SK-N-SH treated with all-trans-retinoic acid at 6 μM for 48 hours (cell line): ENCODE measurements at regions not wholly inside any gene's neighbourhood (a gene's known extent, or its start where the extent isn't known, plus 50 kb on each side); places are given as distances from the start of the nearest gene placed in this dataset.

Experiments
- ATAC-seq: fragments of 200-7000 bp; cut with Tn5 transposase; 3 replicates; pipeline ENCODE4 v1.9.1; 2020; ENCODE audit warnings: mild to moderate bottlenecking, moderate library complexity
- ARNTL ChIP-seq: fragments of 450-650 bp; formaldehyde crosslinking; IDR thresholded peaks from 2 replicates; pipeline ENCODE4 v1.5.0; 2020; ENCODE audit warnings: low read depth, mild to moderate bottlenecking, moderate library complexity, borderline replicate concordance
- BACH2 ChIP-seq: fragments of 250-450 bp; sonication (Bioruptor Pico); IDR thresholded peaks from 2 replicates; pipeline ENCODE4 v1.9.0; 2021; ENCODE audit warnings: mild to moderate bottlenecking, borderline replicate concordance
- CSDC2 ChIP-seq: fragments of 250-450 bp; sonication (Bioruptor Pico); IDR thresholded peaks from 2 replicates; pipeline ENCODE4 v1.5.0; 2020; ENCODE audit warnings: mild to moderate bottlenecking, moderate library complexity
- ESRRG ChIP-seq: fragments of 250-450 bp; sonication (Bioruptor Pico); IDR thresholded peaks from 2 replicates; pipeline ENCODE4 v1.6.1; 2021; ENCODE audit warnings: mild to moderate bottlenecking
- GLIS3 ChIP-seq: fragments of 250-450 bp; sonication (Bioruptor Pico); IDR thresholded peaks from 2 replicates; pipeline ENCODE4 v1.5.0; 2020; ENCODE audit warnings: mild to moderate bottlenecking, moderate library complexity
- ISL1 ChIP-seq: fragments of 250-450 bp; sonication (Bioruptor Pico); IDR thresholded peaks from 2 replicates; pipeline ENCODE4 v2.1.2; 2022; ENCODE audit warnings: mild to moderate bottlenecking, moderate library complexity
- OSR1 ChIP-seq: fragments of 250-450 bp; sonication (Bioruptor Pico); IDR thresholded peaks from 2 replicates; pipeline ENCODE4 v1.8.0; 2022; ENCODE audit warnings: moderate library complexity, mild to moderate bottlenecking, inconsistent platforms
- PPARA ChIP-seq: fragments of 250-450 bp; sonication (Bioruptor Pico); IDR thresholded peaks from 2 replicates; pipeline ENCODE4 v1.5.0; 2020; ENCODE audit warnings: mild to moderate bottlenecking, borderline replicate concordance
- RARB ChIP-seq: fragments of 250-450 bp; sonication (Bioruptor Pico); IDR thresholded peaks from 2 replicates; pipeline ENCODE4 v1.8.0; 2021; ENCODE audit warnings: mild to moderate bottlenecking, moderate library complexity
- SNAI2 ChIP-seq: fragments of 250-450 bp; sonication (Bioruptor Pico); IDR thresholded peaks from 2 replicates; pipeline ENCODE4 v1.5.0; 2020; ENCODE audit warnings: mild to moderate bottlenecking, moderate library complexity
- TOX ChIP-seq: fragments of 250-450 bp; sonication (Bioruptor Pico); IDR thresholded peaks from 2 replicates; pipeline ENCODE4 v1.8.0; 2021; ENCODE audit warnings: mild to moderate bottlenecking, moderate library complexity, borderline replicate concordance
- ZC3H10 ChIP-seq: fragments of 250-450 bp; sonication (Bioruptor Pico); IDR thresholded peaks from 2 replicates; pipeline ENCODE4 v1.5.1; 2021; ENCODE audit warnings: mild to moderate bottlenecking, moderate library complexity
- ZNF565 ChIP-seq: fragments of 450-650 bp; formaldehyde crosslinking; conservative IDR thresholded peaks from 2 replicates; pipeline ENCODE4 v1.5.0; 2020; ENCODE audit warnings: low read depth, mild to moderate bottlenecking, moderate library complexity
- ZNF8 ChIP-seq: fragments of 450-650 bp; formaldehyde crosslinking; IDR thresholded peaks from 2 replicates; pipeline ENCODE4 v1.5.0; 2020; ENCODE audit warnings: mild to moderate bottlenecking, moderate library complexity
- TF ChIP-seq, protein P1 (sequence below): fragments of 250-450 bp; sonication (Bioruptor Pico); IDR thresholded peaks from 2 replicates; pipeline ENCODE4 v1.5.1; 2021; ENCODE audit warnings: mild to moderate bottlenecking, moderate library complexity
- TF ChIP-seq, protein P2 (sequence below): fragments of 250-450 bp; sonication (Bioruptor Pico); IDR thresholded peaks from 2 replicates; pipeline ENCODE4 v1.5.1; 2020; ENCODE audit warnings: low read depth, mild to moderate bottlenecking, moderate library complexity
- TF ChIP-seq, protein P3 (sequence below): fragments of 250-450 bp; sonication (Bioruptor Pico); IDR thresholded peaks from 2 replicates; pipeline ENCODE4 v1.8.0; 2020; ENCODE audit warnings: mild to moderate bottlenecking, moderate library complexity, borderline replicate concordance
- TF ChIP-seq, protein P4 (sequence below): fragments of 250-450 bp; sonication (Bioruptor Pico); IDR thresholded peaks from 2 replicates; pipeline ENCODE4 v1.8.0; 2021; ENCODE audit warnings: low read depth, mild to moderate bottlenecking, moderate library complexity, borderline replicate concordance
- TF ChIP-seq, protein P5 (sequence below): fragments of 250-450 bp; sonication (Bioruptor Pico); IDR thresholded peaks from 2 replicates; pipeline ENCODE4 v1.5.0; 2020; ENCODE audit warnings: mild to moderate bottlenecking, moderate library complexity

DNA sequence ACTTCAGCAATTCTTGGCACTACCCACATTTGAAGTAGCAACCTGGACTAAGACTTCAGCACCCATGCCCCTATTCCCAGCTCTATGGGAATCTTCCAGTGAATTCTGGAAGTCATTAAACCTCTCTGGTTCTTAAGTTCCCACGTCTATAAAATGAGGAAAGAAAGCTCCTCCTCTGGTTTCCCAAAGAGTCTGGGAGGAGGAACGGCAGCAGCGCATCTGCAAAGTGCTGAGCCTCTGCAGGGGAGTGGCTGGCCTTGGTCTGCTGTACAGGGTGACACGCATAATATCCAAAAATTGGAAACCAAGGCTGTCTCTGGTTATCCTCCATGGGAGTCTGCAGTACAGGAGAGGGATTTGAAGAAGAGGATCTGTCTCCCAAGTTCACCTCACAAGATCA lies 73.6 kb upstream of the TP53I11 start:
- no peak for TF ChIP-seq GLIS3 (CRISPR knock-in tag)
- TF ChIP-seq RARB (CRISPR knock-in tag): no peak
- TF ChIP-seq, protein P1, sequence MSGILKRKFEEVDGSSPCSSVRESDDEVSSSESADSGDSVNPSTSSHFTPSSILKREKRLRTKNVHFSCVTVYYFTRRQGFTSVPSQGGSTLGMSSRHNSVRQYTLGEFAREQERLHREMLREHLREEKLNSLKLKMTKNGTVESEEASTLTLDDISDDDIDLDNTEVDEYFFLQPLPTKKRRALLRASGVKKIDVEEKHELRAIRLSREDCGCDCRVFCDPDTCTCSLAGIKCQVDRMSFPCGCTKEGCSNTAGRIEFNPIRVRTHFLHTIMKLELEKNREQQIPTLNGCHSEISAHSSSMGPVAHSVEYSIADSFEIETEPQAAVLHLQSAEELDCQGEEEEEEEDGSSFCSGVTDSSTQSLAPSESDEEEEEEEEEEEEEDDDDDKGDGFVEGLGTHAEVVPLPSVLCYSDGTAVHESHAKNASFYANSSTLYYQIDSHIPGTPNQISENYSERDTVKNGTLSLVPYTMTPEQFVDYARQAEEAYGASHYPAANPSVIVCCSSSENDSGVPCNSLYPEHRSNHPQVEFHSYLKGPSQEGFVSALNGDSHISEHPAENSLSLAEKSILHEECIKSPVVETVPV (CRISPR knock-in tag): no peak
- TF ChIP-seq OSR1 (CRISPR knock-in tag): no peak
- no peak for TF ChIP-seq ISL1
- no peak for TF ChIP-seq CSDC2
- no peak for TF ChIP-seq TOX
- TF ChIP-seq, protein P2, sequence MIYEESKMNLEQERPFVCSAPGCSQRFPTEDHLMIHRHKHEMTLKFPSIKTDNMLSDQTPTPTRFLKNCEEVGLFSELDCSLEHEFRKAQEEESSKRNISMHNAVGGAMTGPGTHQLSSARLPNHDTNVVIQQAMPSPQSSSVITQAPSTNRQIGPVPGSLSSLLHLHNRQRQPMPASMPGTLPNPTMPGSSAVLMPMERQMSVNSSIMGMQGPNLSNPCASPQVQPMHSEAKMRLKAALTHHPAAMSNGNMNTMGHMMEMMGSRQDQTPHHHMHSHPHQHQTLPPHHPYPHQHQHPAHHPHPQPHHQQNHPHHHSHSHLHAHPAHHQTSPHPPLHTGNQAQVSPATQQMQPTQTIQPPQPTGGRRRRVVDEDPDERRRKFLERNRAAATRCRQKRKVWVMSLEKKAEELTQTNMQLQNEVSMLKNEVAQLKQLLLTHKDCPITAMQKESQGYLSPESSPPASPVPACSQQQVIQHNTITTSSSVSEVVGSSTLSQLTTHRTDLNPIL (CRISPR knock-in tag): no peak
- TF ChIP-seq ESRRG (CRISPR knock-in tag): no peak
- TF ChIP-seq BACH2 (CRISPR knock-in tag): no peak
- TF ChIP-seq, protein P3, sequence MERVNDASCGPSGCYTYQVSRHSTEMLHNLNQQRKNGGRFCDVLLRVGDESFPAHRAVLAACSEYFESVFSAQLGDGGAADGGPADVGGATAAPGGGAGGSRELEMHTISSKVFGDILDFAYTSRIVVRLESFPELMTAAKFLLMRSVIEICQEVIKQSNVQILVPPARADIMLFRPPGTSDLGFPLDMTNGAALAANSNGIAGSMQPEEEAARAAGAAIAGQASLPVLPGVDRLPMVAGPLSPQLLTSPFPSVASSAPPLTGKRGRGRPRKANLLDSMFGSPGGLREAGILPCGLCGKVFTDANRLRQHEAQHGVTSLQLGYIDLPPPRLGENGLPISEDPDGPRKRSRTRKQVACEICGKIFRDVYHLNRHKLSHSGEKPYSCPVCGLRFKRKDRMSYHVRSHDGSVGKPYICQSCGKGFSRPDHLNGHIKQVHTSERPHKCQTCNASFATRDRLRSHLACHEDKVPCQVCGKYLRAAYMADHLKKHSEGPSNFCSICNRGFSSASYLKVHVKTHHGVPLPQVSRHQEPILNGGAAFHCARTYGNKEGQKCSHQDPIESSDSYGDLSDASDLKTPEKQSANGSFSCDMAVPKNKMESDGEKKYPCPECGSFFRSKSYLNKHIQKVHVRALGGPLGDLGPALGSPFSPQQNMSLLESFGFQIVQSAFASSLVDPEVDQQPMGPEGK: no peak
- TF ChIP-seq, protein P4, sequence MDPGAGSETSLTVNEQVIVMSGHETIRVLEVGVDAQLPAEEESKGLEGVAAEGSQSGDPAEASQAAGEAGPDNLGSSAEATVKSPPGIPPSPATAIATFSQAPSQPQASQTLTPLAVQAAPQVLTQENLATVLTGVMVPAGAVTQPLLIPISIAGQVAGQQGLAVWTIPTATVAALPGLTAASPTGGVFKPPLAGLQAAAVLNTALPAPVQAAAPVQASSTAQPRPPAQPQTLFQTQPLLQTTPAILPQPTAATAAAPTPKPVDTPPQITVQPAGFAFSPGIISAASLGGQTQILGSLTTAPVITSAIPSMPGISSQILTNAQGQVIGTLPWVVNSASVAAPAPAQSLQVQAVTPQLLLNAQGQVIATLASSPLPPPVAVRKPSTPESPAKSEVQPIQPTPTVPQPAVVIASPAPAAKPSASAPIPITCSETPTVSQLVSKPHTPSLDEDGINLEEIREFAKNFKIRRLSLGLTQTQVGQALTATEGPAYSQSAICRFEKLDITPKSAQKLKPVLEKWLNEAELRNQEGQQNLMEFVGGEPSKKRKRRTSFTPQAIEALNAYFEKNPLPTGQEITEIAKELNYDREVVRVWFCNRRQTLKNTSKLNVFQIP (CRISPR knock-in tag): no peak
- TF ChIP-seq PPARA (CRISPR knock-in tag): no peak
- no peak for TF ChIP-seq ARNTL (CRISPR knock-in tag)
- TF ChIP-seq ZNF565 (CRISPR knock-in tag): no peak
- TF ChIP-seq SNAI2: no peak
- no peak for TF ChIP-seq ZNF8 (CRISPR knock-in tag)
- no peak for ATAC-seq

DNA sequence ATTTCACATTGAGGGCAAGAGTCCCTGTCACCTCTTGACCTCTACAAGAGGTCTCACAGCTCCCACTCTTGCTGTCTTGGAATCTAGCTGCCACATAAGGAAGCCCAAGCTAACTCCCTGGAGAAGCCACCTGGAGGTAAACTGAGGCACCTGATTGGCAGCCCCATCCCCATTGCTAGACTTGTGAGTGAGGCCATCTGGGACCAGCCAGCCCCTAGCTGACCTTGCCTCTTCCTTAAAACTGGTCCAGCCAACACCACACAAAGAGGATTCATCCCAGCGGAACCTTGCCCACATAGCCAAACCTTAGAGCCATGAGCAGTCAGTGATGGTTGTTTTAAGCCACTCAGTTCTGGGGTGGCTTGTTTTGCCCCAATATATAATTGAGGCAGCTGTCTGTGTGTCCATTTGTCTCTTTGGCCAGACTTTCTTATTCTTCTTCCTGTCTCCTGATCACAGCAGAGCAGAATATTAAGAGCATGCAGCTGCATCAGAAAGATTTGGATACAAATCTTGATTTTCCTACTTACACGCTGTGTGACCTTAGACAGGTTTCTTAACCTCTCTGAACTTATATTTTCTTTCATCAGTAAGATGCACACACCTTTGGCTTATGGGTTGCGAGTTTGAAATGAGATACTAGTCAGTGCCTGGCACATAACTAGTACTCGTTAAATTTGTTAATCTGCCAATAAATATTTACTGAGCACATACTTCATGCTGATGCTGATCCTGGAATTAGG lies 74.3 kb upstream of the TP53I11 start:
- TF ChIP-seq, protein P2 (CRISPR knock-in tag): no peak
- TF ChIP-seq SNAI2 (no peak), ZC3H10 (CRISPR knock-in tag) (no peak), BACH2 (CRISPR knock-in tag) (no peak), ISL1 (no peak)
- TF ChIP-seq, protein P3: no peak
- TF ChIP-seq, protein P5, sequence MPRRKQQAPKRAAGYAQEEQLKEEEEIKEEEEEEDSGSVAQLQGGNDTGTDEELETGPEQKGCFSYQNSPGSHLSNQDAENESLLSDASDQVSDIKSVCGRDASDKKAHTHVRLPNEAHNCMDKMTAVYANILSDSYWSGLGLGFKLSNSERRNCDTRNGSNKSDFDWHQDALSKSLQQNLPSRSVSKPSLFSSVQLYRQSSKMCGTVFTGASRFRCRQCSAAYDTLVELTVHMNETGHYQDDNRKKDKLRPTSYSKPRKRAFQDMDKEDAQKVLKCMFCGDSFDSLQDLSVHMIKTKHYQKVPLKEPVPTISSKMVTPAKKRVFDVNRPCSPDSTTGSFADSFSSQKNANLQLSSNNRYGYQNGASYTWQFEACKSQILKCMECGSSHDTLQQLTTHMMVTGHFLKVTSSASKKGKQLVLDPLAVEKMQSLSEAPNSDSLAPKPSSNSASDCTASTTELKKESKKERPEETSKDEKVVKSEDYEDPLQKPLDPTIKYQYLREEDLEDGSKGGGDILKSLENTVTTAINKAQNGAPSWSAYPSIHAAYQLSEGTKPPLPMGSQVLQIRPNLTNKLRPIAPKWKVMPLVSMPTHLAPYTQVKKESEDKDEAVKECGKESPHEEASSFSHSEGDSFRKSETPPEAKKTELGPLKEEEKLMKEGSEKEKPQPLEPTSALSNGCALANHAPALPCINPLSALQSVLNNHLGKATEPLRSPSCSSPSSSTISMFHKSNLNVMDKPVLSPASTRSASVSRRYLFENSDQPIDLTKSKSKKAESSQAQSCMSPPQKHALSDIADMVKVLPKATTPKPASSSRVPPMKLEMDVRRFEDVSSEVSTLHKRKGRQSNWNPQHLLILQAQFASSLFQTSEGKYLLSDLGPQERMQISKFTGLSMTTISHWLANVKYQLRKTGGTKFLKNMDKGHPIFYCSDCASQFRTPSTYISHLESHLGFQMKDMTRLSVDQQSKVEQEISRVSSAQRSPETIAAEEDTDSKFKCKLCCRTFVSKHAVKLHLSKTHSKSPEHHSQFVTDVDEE: no peak
- no peak for ATAC-seq
